ENCODE measurements at regions not wholly inside any gene's neighbourhood (a gene's known extent, or its start where the extent isn't known, plus 50 kb on each side); places are given as distances from the start of the nearest gene placed in this dataset.
"Not testable (repeated sequence)": the region's sequence is repeated elsewhere in the genome, so short reads cannot be mapped to it uniquely, and the experiment has no call there.

GRCh38 chr15:20959299-20959698, 93.2 kb upstream of the POTEB2 start:
- TF ChIP-seq, protein P1, sequence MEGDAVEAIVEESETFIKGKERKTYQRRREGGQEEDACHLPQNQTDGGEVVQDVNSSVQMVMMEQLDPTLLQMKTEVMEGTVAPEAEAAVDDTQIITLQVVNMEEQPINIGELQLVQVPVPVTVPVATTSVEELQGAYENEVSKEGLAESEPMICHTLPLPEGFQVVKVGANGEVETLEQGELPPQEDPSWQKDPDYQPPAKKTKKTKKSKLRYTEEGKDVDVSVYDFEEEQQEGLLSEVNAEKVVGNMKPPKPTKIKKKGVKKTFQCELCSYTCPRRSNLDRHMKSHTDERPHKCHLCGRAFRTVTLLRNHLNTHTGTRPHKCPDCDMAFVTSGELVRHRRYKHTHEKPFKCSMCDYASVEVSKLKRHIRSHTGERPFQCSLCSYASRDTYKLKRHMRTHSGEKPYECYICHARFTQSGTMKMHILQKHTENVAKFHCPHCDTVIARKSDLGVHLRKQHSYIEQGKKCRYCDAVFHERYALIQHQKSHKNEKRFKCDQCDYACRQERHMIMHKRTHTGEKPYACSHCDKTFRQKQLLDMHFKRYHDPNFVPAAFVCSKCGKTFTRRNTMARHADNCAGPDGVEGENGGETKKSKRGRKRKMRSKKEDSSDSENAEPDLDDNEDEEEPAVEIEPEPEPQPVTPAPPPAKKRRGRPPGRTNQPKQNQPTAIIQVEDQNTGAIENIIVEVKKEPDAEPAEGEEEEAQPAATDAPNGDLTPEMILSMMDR (IDR thresholded peaks at IDR 0.05), result not testable (repeated sequence)
- TF ChIP-seq EP300 (IDR thresholded peaks at IDR 0.05; ENCODE audit: low read depth), result not testable (repeated sequence)

Measured in transverse colon (tissue), 3 donors.